BLaER1 treated with 17β-estradiol and CSF1 and Interleukin-3, amounts not matched to agents 10 nM and 100 nM (cell line): ENCODE measurements at regions not wholly inside any gene's neighbourhood (a gene's known extent, or its start where the extent isn't known, plus 50 kb on each side); places are given as distances from the start of the nearest gene placed in this dataset.

ENCODE experiments used
- H3K27ac ChIP-seq, 11 experiments: shearing (Covaris generic); formaldehyde crosslinking; 2 replicates each; pipeline ENCODE4 v1.8.1; 2022
- H3K27me3 ChIP-seq, 11 experiments: shearing (Covaris generic); formaldehyde crosslinking; 2 replicates each; pipeline ENCODE4 v1.8.1; 2022
- H3K36me3 ChIP-seq, 11 experiments: shearing (Covaris generic); formaldehyde crosslinking; 2 replicates each; pipeline ENCODE4 v1.8.1; 2022
- H3K4me1 ChIP-seq, 10 experiments: shearing (Covaris generic); formaldehyde crosslinking; 2 replicates each; pipeline ENCODE4 v1.8.1; 2022
- H3K4me2 ChIP-seq, 11 experiments: shearing (Covaris generic); formaldehyde crosslinking; 2 replicates each; pipeline ENCODE4 v1.8.1; 2022
- H3K4me3 ChIP-seq, 10 experiments: shearing (Covaris generic); formaldehyde crosslinking; 2 replicates each; pipeline ENCODE4 v1.8.1; 2022
- H3K9ac ChIP-seq, 11 experiments: shearing (Covaris generic); formaldehyde crosslinking; 2 replicates each; pipeline ENCODE4 v1.8.1; 2022
- H3K9me3 ChIP-seq, 11 experiments: shearing (Covaris generic); formaldehyde crosslinking; replicated peaks in 1 of 11; 2 replicates each; pipeline ENCODE4 v1.8.1; 2022
- H4K20me1 ChIP-seq, 11 experiments: shearing (Covaris generic); formaldehyde crosslinking; 2 replicates each; pipeline ENCODE4 v1.8.1; 2022
- Cebpa-rat ChIP-seq, 11 experiments: shearing (Covaris generic); IDR thresholded peaks; 2 replicates each; pipeline ENCODE4 v1.8.1; 2022

DNA sequence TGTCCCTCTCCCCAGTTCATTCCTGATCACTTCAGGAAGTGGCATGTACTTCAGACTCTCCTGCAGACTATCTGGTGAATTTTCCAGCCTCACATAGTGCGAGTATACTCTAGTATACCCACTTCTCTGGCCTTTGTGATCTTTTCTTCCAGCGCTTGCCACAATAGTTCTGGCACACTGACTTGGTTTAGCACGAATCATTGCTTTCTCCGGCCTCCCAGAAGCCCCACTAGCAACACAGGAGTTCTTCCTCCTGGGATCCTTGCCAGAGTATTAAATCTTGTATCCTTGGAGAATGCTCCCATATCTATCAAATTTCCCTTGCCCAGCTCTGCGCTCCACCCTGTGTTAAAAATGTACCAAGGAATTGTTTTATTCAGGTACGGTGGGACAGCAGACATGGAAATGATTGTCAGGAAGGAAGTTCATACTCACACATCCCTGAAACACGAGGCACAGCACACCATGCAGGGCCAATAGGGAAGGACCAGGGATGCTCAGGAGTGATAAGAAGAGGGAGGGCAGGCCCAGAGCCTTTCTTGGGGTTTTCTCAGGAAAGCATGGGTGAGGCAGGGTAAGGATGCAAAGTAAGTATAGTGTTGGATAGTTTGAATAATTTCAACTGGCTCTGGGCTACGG, 136.7 kb downstream of the ADSS2 start:
- no peak overlapping the region for H3K4me3 ChIP-seq
- peaks cover 0 to 21% (median 0%) of the 10 kb centered on the region in 11 experiments; a peak in 10 of 22 replicates for H3K9me3 ChIP-seq
- peak overlapping the region in 3 of 11 experiments; percentile 2 to 6 (median 6); a peak in 5 of 22 replicates for H3K4me2 ChIP-seq
- H3K27me3 ChIP-seq: no peaks in the 10 kb centered on the region
- H3K9ac ChIP-seq: no peak overlapping the region
- H3K36me3 ChIP-seq: peaks cover 0 to 52% (median 0%) of the 10 kb centered on the region in 11 experiments; a peak in 7 of 22 replicates
- TF ChIP-seq Cebpa-rat (IDR thresholded peaks at IDR 0.05): no peak
- peaks cover 12 to 49% (median 30%) of the 10 kb centered on the region in 10 experiments for H3K4me1 ChIP-seq
- peak overlapping the region in 5 of 11 experiments; percentile 8 to 57 (median 17); a peak in 6 of 22 replicates for H3K27ac ChIP-seq
- H4K20me1 ChIP-seq: no peaks in the 10 kb centered on the region; a peak in 1 of 22 replicates

DNA sequence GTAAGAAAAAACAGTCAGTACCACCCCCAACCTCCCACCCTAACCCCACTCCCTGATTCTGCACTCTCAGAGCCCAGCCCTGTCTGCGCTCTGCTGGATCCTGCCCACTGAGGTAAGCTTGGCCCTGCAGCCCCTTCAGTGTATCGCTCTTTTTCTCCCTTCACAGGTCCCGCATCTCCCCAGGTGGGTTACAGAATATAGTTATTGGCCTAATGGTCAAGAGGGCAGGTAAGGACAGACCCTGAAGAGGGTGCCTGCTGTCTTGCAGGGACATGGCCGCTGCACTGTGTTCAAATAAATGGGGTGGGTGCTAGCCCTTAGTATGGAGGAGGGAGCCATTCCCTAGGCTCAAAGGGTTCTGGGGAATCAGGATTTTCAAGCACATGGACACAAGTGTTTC, 135.7 kb downstream of the ADSS2 start:
- H3K9ac ChIP-seq: no peak overlapping the region
- H3K4me2 ChIP-seq: peak overlapping the region in 2 of 11 experiments; percentile 36 to 45; a peak in 1 of 22 replicates
- peaks cover 21 to 59% (median 40%) of the 10 kb centered on the region in 10 experiments for H3K4me1 ChIP-seq
- H3K4me3 ChIP-seq: no peak overlapping the region
- peaks cover 0 to 12% (median 0%) of the 10 kb centered on the region in 11 experiments; a peak in 5 of 22 replicates for H3K9me3 ChIP-seq
- H4K20me1 ChIP-seq: no peaks in the 10 kb centered on the region; a peak in 1 of 22 replicates
- H3K27me3 ChIP-seq: no peaks in the 10 kb centered on the region
- peak overlapping the region in 5 of 11 experiments; percentile 8 to 96 (median 28); a peak in 5 of 22 replicates for H3K27ac ChIP-seq
- TF ChIP-seq Cebpa-rat (IDR thresholded peaks at IDR 0.05): no peak
- peaks cover 0 to 48% (median 0%) of the 10 kb centered on the region in 11 experiments; a peak in 7 of 22 replicates for H3K36me3 ChIP-seq

GRCh38 chr1:244316407-244316806, 135.3 kb downstream of the ADSS2 start:
- peaks cover 21 to 63% (median 44%) of the 10 kb centered on the region in 10 experiments for H3K4me1 ChIP-seq
- peak overlapping the region in 3 of 11 experiments; percentile 36 to 45 (median 42); a peak in 4 of 22 replicates for H3K4me2 ChIP-seq
- H3K27ac ChIP-seq: peak overlapping the region in 5 of 11 experiments; percentile 8 to 96 (median 28); a peak in 6 of 22 replicates
- no peak overlapping the region for H3K4me3 ChIP-seq
- H3K9ac ChIP-seq: no peak overlapping the region
- H4K20me1 ChIP-seq: no peaks in the 10 kb centered on the region; a peak in 1 of 22 replicates
- H3K27me3 ChIP-seq: no peaks in the 10 kb centered on the region
- H3K36me3 ChIP-seq: peaks cover 0 to 44% (median 0%) of the 10 kb centered on the region in 11 experiments; a peak in 7 of 22 replicates
- no peak for TF ChIP-seq Cebpa-rat (IDR thresholded peaks at IDR 0.05)
- peaks cover 0 to 7% (median 0%) of the 10 kb centered on the region in 11 experiments; a peak in 4 of 22 replicates for H3K9me3 ChIP-seq

DNA sequence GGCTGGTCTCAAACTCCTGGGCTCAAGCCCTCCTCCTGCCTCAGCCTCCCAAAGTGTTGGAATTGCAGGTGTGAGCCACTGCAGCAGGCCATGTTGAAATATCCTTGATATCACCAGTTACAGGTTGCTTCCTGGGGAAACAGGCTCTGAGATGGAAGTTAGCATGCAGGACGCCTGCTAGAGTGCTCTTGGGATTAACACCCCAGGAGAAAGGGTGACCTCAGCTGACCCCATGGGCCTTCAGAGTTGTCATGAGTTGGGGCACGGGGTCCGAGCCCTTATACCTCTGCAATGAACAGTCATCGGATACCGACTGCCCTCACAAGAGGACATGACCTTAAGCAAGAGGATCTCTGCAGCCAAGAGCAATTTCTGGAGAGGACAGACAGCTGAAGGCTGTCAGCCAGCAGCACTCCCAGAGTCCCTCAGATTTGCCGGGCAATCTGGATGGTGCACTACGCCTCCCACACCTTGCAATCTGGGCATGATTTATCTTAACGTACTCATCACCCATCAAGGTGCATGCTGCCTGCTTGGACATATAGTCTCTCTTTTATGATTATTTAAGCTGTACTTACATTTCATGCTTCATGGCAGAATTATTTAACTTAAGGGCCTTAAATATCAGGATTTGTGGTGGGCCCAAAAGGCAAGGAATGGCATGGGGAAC, 134.6 kb downstream of the ADSS2 start:
- Histone ChIP-seq H3K4me2 (peak overlapping the region in 5 of 11 experiments; percentile 8 to 45 (median 36); a peak in 7 of 22 replicates), H3K9ac (no peak overlapping the region), H3K4me1 (peaks cover 21 to 70% (median 51%) of the 10 kb centered on the region in 10 experiments), H3K27ac (peak overlapping the region in 6 of 11 experiments; percentile 8 to 96 (median 44); a peak in 10 of 22 replicates), H4K20me1 (no peaks in the 10 kb centered on the region; a peak in 1 of 22 replicates), H3K4me3 (no peak overlapping the region), H3K36me3 (peaks cover 0 to 36% (median 0%) of the 10 kb centered on the region in 11 experiments; a peak in 6 of 22 replicates), H3K27me3 (no peaks in the 10 kb centered on the region), H3K9me3 (peaks cover 0 to 9% (median 0%) of the 10 kb centered on the region in 11 experiments; a peak in 5 of 22 replicates)
- TF ChIP-seq Cebpa-rat (IDR thresholded peaks at IDR 0.05): no peak

- peaks cover 23 to 78% (median 60%) of the 10 kb centered on the region in 10 experiments for H3K4me1 ChIP-seq
- H3K9me3 ChIP-seq: peaks cover 0 to 12% (median 0%) of the 10 kb centered on the region in 11 experiments; a peak in 4 of 22 replicates
- H4K20me1 ChIP-seq: no peaks in the 10 kb centered on the region; a peak in 1 of 22 replicates
- peak overlapping the region in 4 of 11 experiments; percentile 82 to 87 (median 86); a peak in 7 of 22 replicates for H3K9ac ChIP-seq
- peak overlapping the region; percentile 82 to 99 (median 96); a peak in 20 of 22 replicates for H3K27ac ChIP-seq
- no peaks in the 10 kb centered on the region for H3K27me3 ChIP-seq
- no peak overlapping the region for H3K4me3 ChIP-seq
- peaks cover 0 to 30% (median 0%) of the 10 kb centered on the region in 11 experiments; a peak in 5 of 22 replicates for H3K36me3 ChIP-seq
- H3K4me2 ChIP-seq: peak overlapping the region in 10 of 11 experiments; percentile 30 to 96 (median 80); a peak in 16 of 22 replicates
- no peak for TF ChIP-seq Cebpa-rat (IDR thresholded peaks at IDR 0.05)
These were observed 133.6 kb downstream of the ADSS2 start for GRCh38 chr1:244318078-244318477.

DNA sequence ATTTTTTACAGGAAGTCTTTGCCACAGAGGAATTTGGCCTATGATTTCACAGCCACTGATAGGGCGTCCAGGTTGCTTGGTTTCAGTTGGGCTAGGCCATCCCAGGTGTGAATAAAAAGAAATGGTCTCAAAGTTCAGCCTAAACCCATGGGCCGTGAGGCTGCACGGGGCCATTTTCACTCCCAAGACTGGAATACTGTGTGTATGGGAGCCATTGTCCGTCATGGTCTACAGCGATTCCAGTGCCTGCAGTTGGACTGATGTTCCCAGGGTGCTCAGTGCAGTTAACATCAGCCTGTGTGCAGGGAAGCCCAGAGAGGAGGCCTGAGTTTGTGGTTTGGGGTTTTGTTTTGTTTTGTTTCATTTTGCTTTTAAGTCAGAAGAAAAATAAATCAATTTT, 133.2 kb downstream of the ADSS2 start:
- Histone ChIP-seq H3K9ac (peak overlapping the region in 7 of 11 experiments; percentile 23 to 87 (median 82); a peak in 13 of 22 replicates), H3K4me2 (peak overlapping the region; percentile 30 to 96 (median 78); a peak in 17 of 22 replicates), H3K4me3 (no peak overlapping the region)

GRCh38 chr1:244319283-244320132, 132.2 kb downstream of the ADSS2 start:
- peak overlapping the region; percentile 52 to 96 (median 78) for H3K4me2 ChIP-seq

More for the DNA sequence above, 133.2 kb downstream of the ADSS2 start:
- Histone ChIP-seq H3K27me3 (no peaks in the 10 kb centered on the region), H3K27ac (peak overlapping the region; percentile 82 to 99 (median 96); a peak in 21 of 22 replicates), H3K36me3 (peaks cover 0 to 26% (median 0%) of the 10 kb centered on the region in 11 experiments; a peak in 5 of 22 replicates), H4K20me1 (no peaks in the 10 kb centered on the region; a peak in 1 of 22 replicates), H3K9me3 (peaks cover 0 to 12% (median 0%) of the 10 kb centered on the region in 11 experiments; a peak in 4 of 22 replicates), H3K4me1 (peaks cover 23 to 82% (median 65%) of the 10 kb centered on the region in 10 experiments)
- TF ChIP-seq Cebpa-rat (IDR thresholded peaks at IDR 0.05): no peak

More at GRCh38 chr1:244319283-244320132, 132.2 kb downstream of the ADSS2 start:
- Histone ChIP-seq H3K4me1 (peaks cover 23 to 91% (median 74%) of the 10 kb centered on the region in 10 experiments), H3K36me3 (peaks cover 0 to 19% (median 0%) of the 10 kb centered on the region in 11 experiments; a peak in 3 of 22 replicates), H3K27ac (peak overlapping the region; percentile 82 to 99 (median 96)), H3K9me3 (peaks cover 0 to 12% (median 0%) of the 10 kb centered on the region in 11 experiments; a peak in 4 of 22 replicates), H3K27me3 (no peaks in the 10 kb centered on the region), H4K20me1 (no peaks in the 10 kb centered on the region; a peak in 1 of 22 replicates), H3K4me3 (peak overlapping the region in 4 of 10 experiments; percentile 4 to 30 (median 10); a peak in 6 of 20 replicates), H3K9ac (peak overlapping the region; percentile 66 to 87 (median 81))
- peak; percentile 87 to 99 (median 97) for TF ChIP-seq Cebpa-rat (IDR thresholded peaks at IDR 0.05)
